ENCODE measurements at regions not wholly inside any gene's neighbourhood (a gene's known extent, or its start where the extent isn't known, plus 50 kb on each side); places are given as distances from the start of the nearest gene placed in this dataset.

- Histone ChIP-seq H3K4me3 (no peak overlapping the region), H3K4me1 (ENCODE audit: control insufficient read depth in 1 of 2, low read depth in 2 of 2) (no peaks in the 10 kb centered on the region), H3K9me3 (no peaks in the 10 kb centered on the region), H3K27me3 (replicated peaks; ENCODE audit: insufficient read depth) (no peaks in the 10 kb centered on the region), H3K36me3 (no peaks in the 10 kb centered on the region), H3K27ac (no peak overlapping the region)
- DNase-seq (ENCODE audit: low spot score): no peak
- no peak for TF ChIP-seq CTCF (IDR thresholded peaks at IDR 0.05)
- no peak for ATAC-seq (ENCODE audit: insufficient number of reproducible peaks, low FRiP score, low read depth)
Measured at GRCh38 chr16:64098451-64098850, 1023.4 kb downstream of the CDH11 start.

DNA sequence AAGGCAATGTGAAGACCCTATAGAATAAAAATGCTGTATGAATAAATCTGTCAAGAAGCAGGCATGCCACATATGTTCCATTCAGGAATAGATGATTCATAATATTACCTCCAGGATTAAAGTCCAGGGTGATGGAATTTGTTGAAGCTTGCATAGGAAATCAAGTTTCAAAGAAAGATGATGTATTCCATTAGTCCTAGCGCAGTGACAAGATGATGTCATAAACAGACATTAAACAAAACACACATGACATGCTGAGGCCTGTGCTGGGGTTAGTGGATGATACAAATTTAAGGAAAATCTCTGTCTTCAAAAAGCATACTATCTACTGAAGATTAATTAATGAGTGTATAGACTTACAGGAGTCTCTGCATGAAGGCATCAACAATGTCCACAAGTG, 1025.2 kb downstream of the CDH11 start:
- Histone ChIP-seq H3K4me3 (no peak overlapping the region), H3K27me3 (replicated peaks; ENCODE audit: insufficient read depth) (no peaks in the 10 kb centered on the region), H3K4me1 (ENCODE audit: control insufficient read depth in 1 of 2, low read depth in 2 of 2) (no peaks in the 10 kb centered on the region), H3K36me3 (no peaks in the 10 kb centered on the region), H3K27ac (no peak overlapping the region), H3K9me3 (no peaks in the 10 kb centered on the region)
- DNase-seq (ENCODE audit: low spot score): no peak
- TF ChIP-seq CTCF (IDR thresholded peaks at IDR 0.05): no peak
- ATAC-seq (ENCODE audit: insufficient number of reproducible peaks, low FRiP score, low read depth): no peak

DNA sequence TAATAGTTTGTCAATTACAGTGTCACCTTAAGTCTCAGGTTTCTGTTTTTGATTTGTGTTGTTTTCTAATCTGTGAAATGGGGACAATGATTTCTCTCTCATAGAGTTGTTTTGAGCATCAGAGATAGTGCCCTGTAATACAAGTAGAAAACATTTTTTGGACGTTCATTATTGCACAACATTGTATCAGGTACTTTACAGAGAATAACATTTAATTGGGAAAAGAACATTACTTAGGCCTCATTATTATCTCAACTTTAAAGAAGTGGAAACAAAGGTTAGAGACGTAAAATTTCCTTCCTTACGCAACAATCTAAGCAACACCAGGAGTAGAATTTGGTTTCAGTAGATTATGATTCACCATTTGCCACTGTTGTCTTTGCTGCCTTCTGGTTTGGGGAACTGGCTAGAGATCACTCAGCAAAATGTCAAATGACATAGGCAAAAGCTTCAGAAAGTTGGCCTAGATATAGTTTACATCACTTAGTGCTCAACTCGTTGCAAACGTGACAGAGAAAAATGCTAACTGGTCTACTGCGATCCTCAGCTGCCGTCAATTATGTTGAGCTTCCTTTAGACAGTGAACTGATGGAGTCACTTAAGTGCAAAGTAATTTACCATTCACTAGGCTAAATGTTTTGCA, 1026.8 kb downstream of the CDH11 start:
- ATAC-seq (ENCODE audit: insufficient number of reproducible peaks, low FRiP score, low read depth): no peak
- no peaks in the 10 kb centered on the region for H3K36me3 ChIP-seq
- H3K9me3 ChIP-seq: no peaks in the 10 kb centered on the region
- H3K27me3 ChIP-seq (replicated peaks; ENCODE audit: insufficient read depth): no peaks in the 10 kb centered on the region
- TF ChIP-seq CTCF (IDR thresholded peaks at IDR 0.05): no peak
- H3K4me1 ChIP-seq (ENCODE audit: control insufficient read depth in 1 of 2, low read depth in 2 of 2): no peaks in the 10 kb centered on the region
- no peak overlapping the region for H3K4me3 ChIP-seq
- no peak for DNase-seq (ENCODE audit: low spot score)
- no peak overlapping the region for H3K27ac ChIP-seq

- no peaks in the 10 kb centered on the region for H3K27me3 ChIP-seq (replicated peaks; ENCODE audit: insufficient read depth)
- DNase-seq (ENCODE audit: low spot score): no peak
- no peaks in the 10 kb centered on the region for H3K4me1 ChIP-seq (ENCODE audit: control insufficient read depth in 1 of 2, low read depth in 2 of 2)
- no peaks in the 10 kb centered on the region for H3K9me3 ChIP-seq
- H3K36me3 ChIP-seq: no peaks in the 10 kb centered on the region
- no peak for ATAC-seq (ENCODE audit: insufficient number of reproducible peaks, low FRiP score, low read depth)
- no peak overlapping the region for H3K27ac ChIP-seq
- no peak for TF ChIP-seq CTCF (IDR thresholded peaks at IDR 0.05)
- no peak overlapping the region for H3K4me3 ChIP-seq
Measured at GRCh38 chr16:64094181-64094965, 1027.5 kb downstream of the CDH11 start.

- Histone ChIP-seq H3K4me3 (no peak overlapping the region), H3K27ac (no peak overlapping the region), H3K4me1 (ENCODE audit: control insufficient read depth in 1 of 2, low read depth in 2 of 2) (no peaks in the 10 kb centered on the region), H3K9me3 (no peaks in the 10 kb centered on the region), H3K36me3 (no peaks in the 10 kb centered on the region), H3K27me3 (replicated peaks; ENCODE audit: insufficient read depth) (no peaks in the 10 kb centered on the region)
- TF ChIP-seq CTCF (IDR thresholded peaks at IDR 0.05): no peak
- ATAC-seq (ENCODE audit: insufficient number of reproducible peaks, low FRiP score, low read depth): no peak
- no peak for DNase-seq (ENCODE audit: low spot score)
Measured at GRCh38 chr16:64092271-64092670, 1029.6 kb downstream of the CDH11 start.
